SK-N-SH (cell line): ENCODE measurements at regions not wholly inside any gene's neighbourhood (a gene's known extent, or its start where the extent isn't known, plus 50 kb on each side); places are given as distances from the start of the nearest gene placed in this dataset.
A peak's percentile ranks its signal among the peaks of the same experiment; 100 is the strongest.

Experiments used
- CTCF ChIA-PET: fragments of 300-600, 350-600 bp; formaldehyde crosslinking; extraction: SDS; loops from one replicate; lab custom pipeline; 2021; lab: Yijun Ruan, JAX
- POLR2A ChIA-PET: fragments of 350-600 bp; sonication (Branson Sonifier 250); formaldehyde crosslinking; extraction: SDS; loops from one replicate; lab custom pipeline; 2020; ENCODE audit warnings: antibody characterized with exemption, inconsistent platforms; lab: Yijun Ruan, JAX
- DNase-seq: peaks from one replicate; pipeline ENCODE4 v3.0.0; 2012
- H2AFZ ChIP-seq: fragments of 200-600 bp; sonication (generic); 2 replicates; pipeline ENCODE4 v1.8.1; 2016; ENCODE audit warnings: antibody characterized with exemption, mild to moderate bottlenecking, low read depth
- H3F3A ChIP-seq: fragments of 200-600 bp; sonication (generic); replicated peaks from 2 replicates; pipeline ENCODE3; 2016; ENCODE audit warnings: antibody characterized with exemption, mild to moderate bottlenecking; ENCODE audit not compliant: insufficient read depth
- H3K27ac ChIP-seq, 2 experiments: fragments of 200-500 bp in 1 of 2; fragments of 200-600 bp in 1 of 2; sonication (Bioruptor generic) in 1 of 2; sonication (generic), shearing (Covaris generic) in 1 of 2; 2 replicates each; pipeline versions ENCODE4 v1.5.1 to v1.6.1; 2014 to 2016; ENCODE audit warnings: low read depth in 2 of 2, inconsistent platforms in 1 of 2, low read length in 1 of 2, mild to moderate bottlenecking in 1 of 2, mixed read lengths in 1 of 2
- H3K27me3 ChIP-seq: fragments of 200-600 bp; sonication (generic), shearing (Covaris generic); 2 replicates; pipeline ENCODE4 v1.6.1; 2016; ENCODE audit warnings: mixed run types; ENCODE audit not compliant: insufficient read depth
- H3K36me3 ChIP-seq, 2 experiments: fragments of 200-500 bp in 1 of 2; fragments of 200-600 bp in 1 of 2; sonication (Bioruptor generic) in 1 of 2; sonication (generic) in 1 of 2; replicated peaks in 1 of 2; 2 replicates each; pipeline versions ENCODE3 to v1.5.1; 2014 to 2016; ENCODE audit warnings: low read length in 1 of 2, mild to moderate bottlenecking in 1 of 2; ENCODE audit not compliant: insufficient read depth in 2 of 2, control insufficient read depth in 1 of 2
- H3K4me1 ChIP-seq, 2 experiments: fragments of 200-500 bp in 1 of 2; fragments of 200-600 bp in 1 of 2; sonication (Bioruptor generic) in 1 of 2; sonication (generic), shearing (Covaris generic) in 1 of 2; 2 replicates each; pipeline versions ENCODE4 v1.5.1 to v1.6.1; 2014 to 2016; ENCODE audit warnings: low read depth in 1 of 2, low read length in 1 of 2, mixed run types in 1 of 2; ENCODE audit not compliant: insufficient read depth in 2 of 2, control insufficient read depth in 1 of 2
- H3K4me2 ChIP-seq: fragments of 200-600 bp; sonication (generic), shearing (Covaris generic); 2 replicates; pipeline ENCODE4 v1.6.1; 2017; ENCODE audit warnings: mixed run types
- H3K4me3 ChIP-seq, 2 experiments: fragments of 200-500 bp in 1 of 2; fragments of 200-600 bp in 1 of 2; sonication (Bioruptor generic) in 1 of 2; sonication (generic), shearing (Covaris generic) in 1 of 2; 2 replicates each; pipeline versions ENCODE4 v1.5.1 to v1.8.1; 2014 to 2016; ENCODE audit warnings: low read depth in 2 of 2, inconsistent platforms in 1 of 2, low read length in 1 of 2, mild to moderate bottlenecking in 1 of 2, mixed read lengths in 1 of 2, moderate library complexity in 1 of 2
- H3K79me2 ChIP-seq: fragments of 200-600 bp; sonication (generic); 2 replicates; pipeline ENCODE4 v1.8.1; 2017; ENCODE audit warnings: mild to moderate bottlenecking; ENCODE audit not compliant: insufficient read depth
- H3K9ac ChIP-seq: fragments of 200-600 bp; sonication (generic); 2 replicates; pipeline ENCODE4 v1.6.1; 2017; ENCODE audit warnings: mixed run types
- H3K9me2 ChIP-seq: fragments of 200-600 bp; sonication (generic); 2 replicates; pipeline ENCODE4 v1.6.1; 2017; ENCODE audit warnings: mixed run types
- H3K9me3 ChIP-seq: fragments of 200-600 bp; sonication (generic); 2 replicates; pipeline ENCODE4 v1.6.1; 2017; ENCODE audit warnings: mixed run types, mild to moderate bottlenecking, moderate library complexity
- H4K20me1 ChIP-seq: fragments of 200-600 bp; sonication (generic); 2 replicates; pipeline ENCODE4 v1.6.1; 2017; ENCODE audit warnings: mild to moderate bottlenecking, mixed run types; ENCODE audit not compliant: insufficient read depth
- CHD2 ChIP-seq: fragments of 150-350 bp; IDR thresholded peaks from 2 replicates; pipeline ENCODE4 v1.6.1; 2018; ENCODE audit warnings: low read length; ENCODE audit not compliant: partially characterized antibody
- EP300 ChIP-seq, 2 experiments: IDR thresholded peaks; 2 replicates each; pipeline versions ENCODE4 v1.4.0 to v1.6.1; 2012; ENCODE audit warnings: borderline replicate concordance in 1 of 2, low read depth in 1 of 2, low read length in 1 of 2
- EZH2phosphoT487 ChIP-seq: fragments of 200-600 bp; sonication (generic); IDR thresholded peaks from 2 replicates; pipeline ENCODE4 v1.6.1; 2017; ENCODE audit warnings: low read depth, mixed run types, mild to moderate bottlenecking, antibody characterized with exemption, moderate library complexity, borderline replicate concordance
- FOXJ3 ChIP-seq: sonication (generic); formaldehyde crosslinking; IDR thresholded peaks from 2 replicates; pipeline ENCODE4 v1.5.1; 2020; ENCODE audit warnings: mild to moderate bottlenecking, missing genetic modification reagents
- GATA2 ChIP-seq: sonication (generic); formaldehyde crosslinking; IDR thresholded peaks from 2 replicates; pipeline ENCODE4 v1.5.0; 2020; ENCODE audit warnings: mild to moderate bottlenecking, missing genetic modification reagents
- JUND ChIP-seq: IDR thresholded peaks from 2 replicates; pipeline ENCODE4 v1.4.0; 2012
- MAX ChIP-seq: IDR thresholded peaks from 2 replicates; pipeline ENCODE4 v1.4.0; 2012; ENCODE audit warnings: low read depth
- MEF2A ChIP-seq: IDR thresholded peaks from 2 replicates; pipeline ENCODE4 v1.4.0; 2012; ENCODE audit warnings: low read depth, borderline replicate concordance
- NFIC ChIP-seq: IDR thresholded peaks from 2 replicates; pipeline ENCODE4 v1.4.0; 2012; ENCODE audit warnings: borderline replicate concordance
- NRF1 ChIP-seq: IDR thresholded peaks from 2 replicates; pipeline ENCODE4 v1.6.1; 2012; ENCODE audit warnings: low read depth, mild to moderate bottlenecking, low read length
- PBX3 ChIP-seq: IDR thresholded peaks from 2 replicates; pipeline ENCODE4; 2012
- SIN3A ChIP-seq: IDR thresholded peaks from 2 replicates; pipeline ENCODE4 v1.6.1; 2012; ENCODE audit warnings: low read depth, mild to moderate bottlenecking, low read length, moderate library complexity, borderline replicate concordance
- SMC3 ChIP-seq: IDR thresholded peaks from 2 replicates; pipeline ENCODE4 v1.6.1; 2012; ENCODE audit warnings: low read depth, low read length, improper control_type of control experiment
- TCF12 ChIP-seq: IDR thresholded peaks from 2 replicates; pipeline ENCODE4 v1.4.0; 2012
- TEAD4 ChIP-seq: IDR thresholded peaks from 2 replicates; pipeline ENCODE4 v1.4.0; 2012; ENCODE audit warnings: mild to moderate bottlenecking, borderline replicate concordance; ENCODE audit not compliant: insufficient read depth
- USF2 ChIP-seq: fragments of 150-350 bp; IDR thresholded peaks from 2 replicates; pipeline ENCODE4 v1.6.1; 2017; ENCODE audit warnings: antibody characterized with exemption, low read length, low read depth, borderline replicate concordance
- YY1 ChIP-seq: IDR thresholded peaks from 2 replicates; pipeline ENCODE4 v1.4.0; 2012; ENCODE audit warnings: low read depth, mild to moderate bottlenecking
- ZBTB33 ChIP-seq: IDR thresholded peaks from 2 replicates; pipeline ENCODE4 v1.4.0; 2012; ENCODE audit warnings: low read depth, borderline replicate concordance
- WGBS: methylation state at CpG from one replicate; pipeline ENCODE4 v1.1.6; 2017; ENCODE audit warnings: low lambda C conversion rate; 5-methylcytosine and 5-hydroxymethylcytosine counted together

- Histone ChIP-seq H3K9ac (no peak overlapping the region), H3K9me3 (no peaks in the 10 kb centered on the region), H3K36me3 (no peaks in the 10 kb centered on the region), H3K79me2 (no peaks in the 10 kb centered on the region), H3K4me1 (peaks cover 0 to 11% of the 10 kb centered on the region in 2 experiments), H3K27ac (peak overlapping the region in 1 of 2 experiments; percentile 57; a peak in 1 of 4 replicates), H3F3A (peaks cover 18% of the 10 kb centered on the region), H3K27me3 (no peaks in the 10 kb centered on the region), H3K4me2 (no peak overlapping the region), H2AFZ (no peak overlapping the region), H4K20me1 (no peaks in the 10 kb centered on the region), H3K9me2 (no peaks in the 10 kb centered on the region), H3K4me3 (no peak overlapping the region)
- ChIA-PET CTCF (interaction anchor here (1.3 kb wide), 1 partner anchor 84 kb away, joined by 3 read pairs; no protein-coding TSS in a partner anchor), POLR2A (no interaction called here)
- TF ChIP-seq USF2, result no peak
- TF ChIP-seq EZH2phosphoT487, result no peak
- TF ChIP-seq CHD2, result no peak
- no peak for TF ChIP-seq GATA2 (CRISPR knock-in tag)
- TF ChIP-seq MEF2A, result no peak
- no peak for TF ChIP-seq SMC3
- no peak for TF ChIP-seq JUND
- no peak for TF ChIP-seq PBX3
- TF ChIP-seq FOXJ3 (CRISPR knock-in tag), result no peak
- no peak for TF ChIP-seq ZBTB33
- no peak for DNase-seq
Observed at GRCh38 chr1:209484429-209484828, 99.1 kb upstream of the CAMK1G start.

GRCh38 chr1:209485167-209485566 lies 98.3 kb upstream of the CAMK1G start:
- WGBS, result 37% methylated on average over 2 of the region's 2 CpGs
- DNase-seq, result no peak
- no peaks in the 10 kb centered on the region for H3K9me3 ChIP-seq
- peaks cover 18% of the 10 kb centered on the region for H3F3A ChIP-seq
- TF ChIP-seq PBX3 (peak; percentile 91), TEAD4 (no peak), NFIC (peak; percentile 93), YY1 (no peak), MAX (peak; percentile 26; the same call in 1 of the 2 replicates), TCF12 (peak; percentile 63), MEF2A (no peak), JUND (peak; percentile 17; the same call in 1 of the 2 replicates), EP300 (IDR thresholded peaks at IDR 0.05; ENCODE audit: borderline replicate concordance in 1 of 2, low read depth in 1 of 2, low read length in 1 of 2) (peak in 1 of 2 experiments; percentile 45; a peak in 1 of 4 replicates), NRF1 (no peak), SIN3A (peak; percentile 32; the same call in 1 of the 2 replicates)
- TF ChIP-seq, all 33 proteins: peak for 7
- no peaks in the 10 kb centered on the region for H3K27me3 ChIP-seq
- no peak overlapping the region for H3K4me2 ChIP-seq
- H3K9ac ChIP-seq, result no peak overlapping the region
- no peak overlapping the region for H2AFZ ChIP-seq
- H3K9me2 ChIP-seq, result no peaks in the 10 kb centered on the region
- peaks cover 0 to 10% of the 10 kb centered on the region in 2 experiments for H3K4me1 ChIP-seq
- ChIA-PET POLR2A (no interaction called here), CTCF (interaction anchor here (2.6 kb wide), 1 partner anchor 28 kb away, joined by 7 read pairs; no protein-coding TSS in a partner anchor)
- no peaks in the 10 kb centered on the region for H3K36me3 ChIP-seq
- no peaks in the 10 kb centered on the region for H4K20me1 ChIP-seq
- H3K4me3 ChIP-seq, result no peak overlapping the region
- peak overlapping the region; percentile 11 to 57; a peak in 2 of 4 replicates for H3K27ac ChIP-seq
- H3K79me2 ChIP-seq, result no peaks in the 10 kb centered on the region
